GM18508 (cell line): ENCODE measurements at regions not wholly inside any gene's neighbourhood (a gene's known extent, or its start where the extent isn't known, plus 50 kb on each side); places are given as distances from the start of the nearest gene placed in this dataset.

Experiments used
- ATAC-seq: cut with Tn5 transposase; IDR thresholded peaks from one replicate; pipeline ENCODE4 v1.9.1; 2021; ENCODE audit warnings: moderate number of reproducible peaks; ENCODE audit not compliant: insufficient read depth, unreplicated experiment

DNA sequence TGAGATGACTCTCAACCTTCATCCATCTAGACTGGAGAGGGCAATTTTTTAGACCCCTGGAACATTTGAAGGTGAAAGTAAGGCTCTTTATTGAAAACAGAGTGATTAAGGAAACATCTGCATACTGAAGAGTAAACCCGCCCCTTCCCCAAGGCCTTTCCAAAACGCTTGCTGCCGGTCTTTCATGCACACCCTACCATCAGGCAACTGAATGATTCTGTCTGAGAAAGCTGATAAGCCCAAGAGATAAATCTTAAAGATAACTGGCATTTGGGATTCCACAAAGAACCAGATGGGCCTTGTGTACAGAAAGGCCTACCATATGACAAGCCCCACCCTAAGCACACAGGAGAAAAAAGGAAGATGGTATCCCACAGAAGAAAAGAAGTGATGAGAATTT lies 54.4 kb upstream of the PIK3R1 start:
- ATAC-seq = no peak

DNA sequence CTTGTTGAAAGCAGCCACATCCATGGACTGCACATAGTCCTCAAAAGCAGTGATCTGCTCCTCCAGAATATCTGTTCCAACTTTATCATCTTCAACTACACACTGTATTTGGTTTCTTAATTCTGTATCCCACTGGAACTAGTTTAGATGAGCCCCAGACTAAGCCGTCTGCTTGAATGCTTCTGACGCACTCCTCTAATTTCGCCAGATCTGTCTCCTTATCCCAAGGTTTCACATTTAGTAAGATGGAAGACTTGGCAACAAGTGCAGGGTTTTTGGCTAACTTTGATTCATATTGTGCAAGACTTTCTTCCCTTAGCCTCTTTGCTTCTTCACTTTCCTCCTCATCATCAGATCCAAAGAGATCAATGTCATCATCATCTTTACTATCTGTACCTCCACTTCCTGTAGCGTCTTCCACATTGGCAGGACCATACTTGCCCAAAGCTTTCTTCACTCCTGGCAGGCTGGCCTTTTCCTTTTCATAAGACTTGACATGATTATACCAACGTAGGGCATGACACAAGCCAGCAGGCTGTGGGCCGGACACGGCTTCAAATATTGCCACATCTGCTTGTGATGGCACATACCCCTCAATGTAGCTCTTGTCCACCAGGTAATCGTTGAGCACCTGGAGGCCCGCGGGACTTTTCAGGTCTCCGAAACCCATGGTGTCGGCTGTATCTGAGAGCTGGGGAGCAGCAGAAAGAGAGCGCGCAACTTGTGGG lies 56.2 kb upstream of the PIK3R1 start:
- ATAC-seq = no peak

DNA sequence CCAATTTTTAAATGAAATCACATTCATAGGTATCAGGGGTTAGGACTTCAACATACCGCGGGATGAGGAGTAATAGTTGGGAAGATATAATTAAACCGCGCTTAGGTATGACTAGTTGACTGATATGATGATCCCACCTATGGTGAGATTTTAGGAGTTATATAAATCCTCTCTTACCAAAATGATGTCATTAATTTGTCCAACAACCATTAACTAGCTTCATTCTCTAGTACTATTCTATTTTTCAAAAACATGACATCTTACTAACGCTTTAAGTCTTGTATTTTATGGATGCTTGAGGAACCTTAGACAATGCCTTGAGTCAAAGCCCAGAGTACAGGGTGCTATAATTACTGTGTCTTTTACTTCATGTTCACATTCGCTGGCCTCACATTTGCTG lies 59.6 kb upstream of the PIK3R1 start:
- ATAC-seq = no peak

DNA sequence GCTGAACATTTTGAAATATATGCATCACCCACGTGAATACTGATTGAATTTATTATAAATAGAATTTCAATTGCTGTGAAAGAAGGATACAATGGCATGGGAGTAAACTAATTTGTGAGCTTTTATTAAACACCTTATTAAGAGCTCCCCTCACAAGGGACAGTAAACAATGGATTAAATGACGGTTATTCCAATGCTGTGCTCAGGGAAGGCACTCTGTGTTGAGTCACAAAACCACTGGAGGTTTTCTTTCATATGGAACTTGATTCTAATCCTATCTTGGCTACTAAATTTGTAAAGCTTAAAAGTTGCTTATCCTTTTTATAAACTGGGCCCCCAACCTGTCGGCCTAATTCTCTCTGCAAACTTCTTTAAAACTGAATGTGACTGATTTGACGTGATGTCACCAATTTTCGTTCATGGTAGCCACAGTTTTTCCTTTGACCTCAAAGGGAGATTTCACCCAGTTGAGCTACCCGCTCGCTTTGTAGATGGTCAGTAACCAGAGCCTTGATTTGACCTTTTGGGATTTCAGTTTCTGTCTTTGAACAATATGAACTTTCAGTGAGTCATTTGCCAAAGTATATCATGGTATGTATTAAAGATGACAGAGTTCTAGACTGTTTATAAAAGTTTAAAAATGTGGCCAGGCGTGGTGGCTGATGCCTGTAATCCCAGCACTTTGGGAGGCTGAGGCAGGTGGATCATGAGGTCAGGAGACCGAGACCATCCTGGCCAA lies 61.3 kb upstream of the PIK3R1 start:
- ATAC-seq = no peak

DNA sequence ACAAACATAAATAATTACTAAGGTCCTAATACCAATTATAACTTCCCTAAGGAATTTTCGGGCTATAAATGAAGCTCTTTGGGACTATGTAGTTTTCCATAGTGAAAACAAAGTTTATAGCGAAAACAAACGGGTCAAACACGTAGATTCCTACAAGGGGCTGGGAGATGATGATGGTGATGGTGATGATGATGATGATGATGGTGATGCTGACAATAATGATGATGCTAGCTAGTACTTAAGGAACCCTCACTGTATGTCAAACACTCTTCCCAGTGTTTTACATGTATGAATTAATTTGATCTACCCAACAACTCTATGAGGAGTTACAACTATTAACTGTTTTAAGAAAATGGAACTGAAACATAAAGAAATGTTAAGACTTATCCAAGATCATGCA lies 63.7 kb upstream of the PIK3R1 start:
- no peak for ATAC-seq

- ATAC-seq = no peak
Observed at GRCh38 chr5:68149189-68149588, 66.4 kb upstream of the PIK3R1 start.

GRCh38 chr5:68148096-68148495 lies 67.5 kb upstream of the PIK3R1 start:
- no peak for ATAC-seq

DNA sequence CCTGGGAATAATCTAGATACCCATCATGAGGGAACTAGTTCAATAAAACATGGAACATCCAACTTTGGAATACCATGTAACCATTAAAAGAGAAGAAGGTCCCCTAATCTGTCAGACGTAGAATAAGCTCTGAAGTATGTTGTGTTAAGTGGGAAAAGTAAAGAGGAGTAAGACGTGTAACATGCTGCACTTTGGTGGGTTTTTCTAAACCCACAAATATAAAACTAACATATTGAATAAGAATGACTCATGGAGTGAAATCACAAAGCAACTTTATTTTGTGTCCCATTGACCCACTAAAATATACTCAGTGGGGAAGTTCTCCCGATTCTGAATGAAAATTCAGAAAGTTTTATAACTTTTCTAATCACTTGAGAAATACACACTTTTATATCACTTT lies 67.9 kb upstream of the PIK3R1 start:
- ATAC-seq = no peak

DNA sequence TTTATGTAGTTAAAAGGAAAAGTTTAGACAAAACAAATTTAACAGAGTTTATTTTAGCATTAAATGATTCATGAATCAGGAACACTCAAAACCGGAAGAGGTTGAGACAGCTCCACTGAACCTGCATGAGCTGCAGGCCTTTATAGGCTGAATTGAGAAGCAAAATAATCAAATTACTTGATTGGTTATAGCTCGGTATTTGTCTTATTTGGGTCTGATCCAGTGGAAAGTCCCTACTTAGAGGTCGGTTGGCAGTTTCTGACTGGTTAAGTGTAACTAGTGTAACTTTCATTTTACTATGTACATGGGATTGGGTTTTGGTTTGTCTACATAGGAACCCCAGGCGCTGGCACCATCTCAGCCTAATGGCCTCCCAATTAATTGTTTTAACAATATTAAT lies 74.1 kb upstream of the PIK3R1 start:
- peak; percentile 42 for ATAC-seq

- no peak for ATAC-seq
Observed at GRCh38 chr5:68140763-68141162, 74.8 kb upstream of the PIK3R1 start.

- no peak for ATAC-seq
Observed at GRCh38 chr5:68139611-68140441, 75.7 kb upstream of the PIK3R1 start.

- no peak for ATAC-seq
Observed at GRCh38 chr5:68137511-68138140, 77.9 kb upstream of the PIK3R1 start.

GRCh38 chr5:68134669-68135313 lies 80.8 kb upstream of the PIK3R1 start:
- ATAC-seq = no peak

- ATAC-seq = no peak
Observed at GRCh38 chr5:68134033-68134668, 81.4 kb upstream of the PIK3R1 start.

DNA sequence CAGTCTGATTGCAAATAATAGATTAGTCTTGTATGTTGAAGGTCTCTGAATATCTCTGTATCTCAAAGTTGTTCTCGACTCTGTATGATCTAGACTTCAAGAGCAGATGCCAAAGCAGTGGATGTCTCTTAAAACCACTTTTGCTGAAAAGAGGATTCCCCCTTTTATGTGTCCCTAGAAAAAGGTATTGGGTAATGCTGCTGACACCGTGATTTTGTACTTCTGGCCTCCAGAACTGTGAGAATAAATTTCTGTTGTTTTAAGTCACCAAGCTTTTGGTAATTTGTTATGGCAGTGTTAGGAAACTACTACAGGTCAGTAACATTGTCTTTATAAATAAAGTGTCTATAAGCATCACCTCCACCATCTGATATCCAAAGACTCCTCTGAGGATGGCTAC lies 85.3 kb upstream of the PIK3R1 start:
- ATAC-seq = no peak

DNA sequence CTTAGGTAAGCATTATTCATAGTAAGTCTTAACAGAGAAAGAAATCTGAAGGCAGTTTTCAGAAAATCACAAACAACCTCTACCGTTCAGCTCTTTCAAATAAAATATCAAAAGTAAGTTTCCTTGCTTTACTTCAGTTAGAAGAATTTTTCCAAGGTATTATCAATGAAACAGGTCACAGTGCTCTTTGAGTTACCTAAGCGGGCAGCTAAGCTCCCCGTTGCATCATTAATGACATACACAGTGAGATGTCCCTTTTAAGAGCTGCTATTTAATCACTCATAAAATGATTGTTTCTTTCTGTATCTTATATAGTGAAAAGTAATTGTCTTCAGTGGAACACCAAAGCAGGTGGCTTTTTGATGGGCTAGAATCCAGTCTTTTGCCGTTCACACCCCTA lies 86.2 kb upstream of the PIK3R1 start:
- no peak for ATAC-seq

- no peak for ATAC-seq
Observed at GRCh38 chr5:68126886-68127285, 88.7 kb upstream of the PIK3R1 start.

- no peak for ATAC-seq
Observed at GRCh38 chr5:68122439-68123328, 92.9 kb upstream of the PIK3R1 start.
